ENCODE measurements at regions not wholly inside any gene's neighbourhood (a gene's known extent, or its start where the extent isn't known, plus 50 kb on each side); places are given as distances from the start of the nearest gene placed in this dataset.

DNA sequence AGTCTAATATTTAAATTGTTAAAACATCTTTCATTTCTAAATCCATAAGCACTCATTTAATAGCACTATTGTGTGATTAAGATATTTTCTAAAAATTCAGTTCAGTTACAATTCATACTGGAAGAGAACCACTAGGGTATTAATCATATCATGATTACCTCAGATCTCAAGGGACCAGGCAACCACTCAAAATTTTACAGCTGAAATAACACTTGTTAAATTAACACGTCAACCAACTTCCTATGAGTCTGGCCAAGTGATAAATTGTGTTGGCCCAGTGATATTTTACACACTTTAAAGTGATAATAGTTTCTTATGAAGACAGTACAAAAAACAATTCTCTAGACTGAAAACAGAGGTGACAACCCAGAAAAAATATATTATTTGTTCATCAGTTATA is 869.0 kb upstream of the ADGRB3 start:
- no peak for TF ChIP-seq EZH2 (IDR thresholded peaks at IDR 0.05; ENCODE audit: borderline replicate concordance, low read depth, low read length, poor library complexity, severe bottlenecking)
- TF ChIP-seq, protein P1, sequence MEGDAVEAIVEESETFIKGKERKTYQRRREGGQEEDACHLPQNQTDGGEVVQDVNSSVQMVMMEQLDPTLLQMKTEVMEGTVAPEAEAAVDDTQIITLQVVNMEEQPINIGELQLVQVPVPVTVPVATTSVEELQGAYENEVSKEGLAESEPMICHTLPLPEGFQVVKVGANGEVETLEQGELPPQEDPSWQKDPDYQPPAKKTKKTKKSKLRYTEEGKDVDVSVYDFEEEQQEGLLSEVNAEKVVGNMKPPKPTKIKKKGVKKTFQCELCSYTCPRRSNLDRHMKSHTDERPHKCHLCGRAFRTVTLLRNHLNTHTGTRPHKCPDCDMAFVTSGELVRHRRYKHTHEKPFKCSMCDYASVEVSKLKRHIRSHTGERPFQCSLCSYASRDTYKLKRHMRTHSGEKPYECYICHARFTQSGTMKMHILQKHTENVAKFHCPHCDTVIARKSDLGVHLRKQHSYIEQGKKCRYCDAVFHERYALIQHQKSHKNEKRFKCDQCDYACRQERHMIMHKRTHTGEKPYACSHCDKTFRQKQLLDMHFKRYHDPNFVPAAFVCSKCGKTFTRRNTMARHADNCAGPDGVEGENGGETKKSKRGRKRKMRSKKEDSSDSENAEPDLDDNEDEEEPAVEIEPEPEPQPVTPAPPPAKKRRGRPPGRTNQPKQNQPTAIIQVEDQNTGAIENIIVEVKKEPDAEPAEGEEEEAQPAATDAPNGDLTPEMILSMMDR (conservative IDR thresholded peaks at IDR 0.05; ENCODE audit: low read depth, low read length), result no peak
- H3K36me3 ChIP-seq (ENCODE audit: insufficient read depth, low read length, poor library complexity, severe bottlenecking), result no peaks in the 10 kb centered on the region
- no peaks in the 10 kb centered on the region for H3K9me3 ChIP-seq (ENCODE audit: low read depth, low read length, poor library complexity, severe bottlenecking)
- H3K4me3 ChIP-seq (ENCODE audit: low read depth, low read length, poor library complexity, severe bottlenecking), result no peak overlapping the region
- H3K4me1 ChIP-seq (ENCODE audit: insufficient read depth, low read length, poor library complexity, severe bottlenecking), result no peaks in the 10 kb centered on the region
- ChIA-PET CTCF (no interaction called here), POLR2A (ENCODE audit: low non-redundant PET) (no interaction called here)
- peak; percentile 37 for DNase-seq (ENCODE audit: low spot score)
- no TSS peak for BruUV-seq (replicated peaks)
- intact Hi-C loops (cut with micrococcal nuclease; ENCODE audit: unreplicated experiment), result no loop called here
- H3K27me3 ChIP-seq (replicated peaks; ENCODE audit: insufficient read depth, low read depth, low read length, poor library complexity), result no peaks in the 10 kb centered on the region
- H3K27ac ChIP-seq (ENCODE audit: low read depth, low read length, poor library complexity, severe bottlenecking), result no peak overlapping the region

DNA sequence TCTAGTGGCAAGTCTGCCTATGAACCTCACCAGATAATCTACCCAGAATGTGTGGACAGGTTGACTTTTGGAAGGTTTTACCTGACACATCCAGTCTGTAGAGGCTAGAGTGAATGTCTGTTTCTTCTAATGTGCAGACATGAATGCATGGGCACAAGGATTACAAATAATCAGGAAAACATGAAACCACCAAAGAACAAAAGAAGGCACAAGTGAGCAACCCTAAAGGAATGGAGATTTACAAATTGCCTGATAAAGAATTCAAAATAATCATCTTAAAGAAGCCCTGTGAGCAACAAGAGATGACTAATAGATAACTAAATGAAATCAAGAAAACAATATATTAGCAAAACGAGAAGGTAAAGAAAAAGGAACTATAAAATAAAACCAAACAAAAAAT is 876.1 kb upstream of the ADGRB3 start:
- Histone ChIP-seq H3K36me3 (ENCODE audit: insufficient read depth, low read length, poor library complexity, severe bottlenecking) (no peaks in the 10 kb centered on the region), H3K9me3 (ENCODE audit: low read depth, low read length, poor library complexity, severe bottlenecking) (no peaks in the 10 kb centered on the region), H3K4me1 (ENCODE audit: insufficient read depth, low read length, poor library complexity, severe bottlenecking) (no peaks in the 10 kb centered on the region), H3K4me3 (ENCODE audit: low read depth, low read length, poor library complexity, severe bottlenecking) (no peak overlapping the region), H3K27ac (ENCODE audit: low read depth, low read length, poor library complexity, severe bottlenecking) (no peak overlapping the region), H3K27me3 (replicated peaks; ENCODE audit: insufficient read depth, low read depth, low read length, poor library complexity) (no peaks in the 10 kb centered on the region)
- BruUV-seq (replicated peaks), result no TSS peak
- intact Hi-C loops (cut with micrococcal nuclease; ENCODE audit: unreplicated experiment), result no loop called here
- no peak for DNase-seq (ENCODE audit: low spot score)
- ChIA-PET CTCF (no interaction called here), POLR2A (ENCODE audit: low non-redundant PET) (no interaction called here)
- TF ChIP-seq, protein P1 (conservative IDR thresholded peaks at IDR 0.05; ENCODE audit: low read depth, low read length), result no peak
- no peak for TF ChIP-seq EZH2 (IDR thresholded peaks at IDR 0.05; ENCODE audit: borderline replicate concordance, low read depth, low read length, poor library complexity, severe bottlenecking)

- H3K4me1 ChIP-seq (ENCODE audit: insufficient read depth, low read length, poor library complexity, severe bottlenecking), result no peaks in the 10 kb centered on the region
- no peaks in the 10 kb centered on the region for H3K27me3 ChIP-seq (replicated peaks; ENCODE audit: insufficient read depth, low read depth, low read length, poor library complexity)
- H3K36me3 ChIP-seq (ENCODE audit: insufficient read depth, low read length, poor library complexity, severe bottlenecking), result no peaks in the 10 kb centered on the region
- no peaks in the 10 kb centered on the region for H3K9me3 ChIP-seq (ENCODE audit: low read depth, low read length, poor library complexity, severe bottlenecking)
- no peak for DNase-seq (ENCODE audit: low spot score)
- no peak overlapping the region for H3K27ac ChIP-seq (ENCODE audit: low read depth, low read length, poor library complexity, severe bottlenecking)
- POLR2A ChIA-PET (ENCODE audit: low non-redundant PET), result no interaction called here
- CTCF ChIA-PET, result no interaction called here
- intact Hi-C loops (cut with micrococcal nuclease; ENCODE audit: unreplicated experiment), result no loop called here
- TF ChIP-seq, protein P1 (conservative IDR thresholded peaks at IDR 0.05; ENCODE audit: low read depth, low read length), result no peak
- TF ChIP-seq EZH2 (IDR thresholded peaks at IDR 0.05; ENCODE audit: borderline replicate concordance, low read depth, low read length, poor library complexity, severe bottlenecking), result no peak
- no peak overlapping the region for H3K4me3 ChIP-seq (ENCODE audit: low read depth, low read length, poor library complexity, severe bottlenecking)
- BruUV-seq (replicated peaks), result no TSS peak
Observed at GRCh38 chr6:67757465-67758033, 877.5 kb upstream of the ADGRB3 start.

Measured in A673 (cell line).